ENCODE measurements at regions not wholly inside any gene's neighbourhood (a gene's known extent, or its start where the extent isn't known, plus 50 kb on each side); places are given as distances from the start of the nearest gene placed in this dataset.

DNA sequence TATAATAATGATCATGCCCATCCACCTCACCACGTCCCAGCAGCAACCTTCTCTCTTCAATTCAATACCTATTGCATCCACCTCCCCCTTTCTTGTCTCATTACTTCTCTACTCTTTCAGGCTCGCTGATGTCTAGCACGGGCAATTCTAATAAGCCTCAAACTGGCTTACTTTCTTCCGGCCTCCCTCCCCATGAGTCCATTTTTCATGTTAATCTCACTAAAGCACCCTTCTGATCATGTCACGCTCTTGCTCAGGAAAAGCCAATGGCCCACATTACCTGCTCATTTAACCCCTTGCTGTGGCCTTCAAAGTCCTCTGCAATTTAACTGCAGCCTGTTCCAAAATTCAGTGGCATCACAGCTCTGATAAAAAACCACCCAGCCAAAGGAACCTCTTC lies 105.1 kb downstream of the UTRN start:
- no peaks in the 10 kb centered on the region for H3K9me3 Mint-ChIP-seq (ENCODE audit: low read depth, unreplicated experiment)
- peaks cover 9% of the 10 kb centered on the region for H3K4me1 Mint-ChIP-seq (ENCODE audit: low read depth, unreplicated experiment)
- no TSS peak for BruUV-seq (replicated peaks)
- intact Hi-C loops (cut with micrococcal nuclease; ENCODE audit: unreplicated experiment): no loop called here
- CTCF ChIA-PET: interaction anchor here (0.7 kb wide), 1 partner anchor 8 kb away, joined by 3 read pairs; no protein-coding TSS in a partner anchor
- H3K27me3 Mint-ChIP-seq (ENCODE audit: unreplicated experiment): no peaks in the 10 kb centered on the region
- H3K4me3 Mint-ChIP-seq (ENCODE audit: low read depth, unreplicated experiment): no peak overlapping the region
- no peak for DNase-seq
- H3K36me3 Mint-ChIP-seq (ENCODE audit: insufficient read depth, unreplicated experiment): no peaks in the 10 kb centered on the region
- TF ChIP-seq CTCF (IDR thresholded peaks at IDR 0.05; ENCODE audit: unreplicated experiment): no peak
- H3K27ac Mint-ChIP-seq (ENCODE audit: unreplicated experiment): no peak overlapping the region

- Mint-ChIP-seq H3K36me3 (ENCODE audit: insufficient read depth, unreplicated experiment) (no peaks in the 10 kb centered on the region), H3K4me3 (ENCODE audit: low read depth, unreplicated experiment) (no peak overlapping the region), H3K27ac (ENCODE audit: unreplicated experiment) (no peak overlapping the region), H3K9me3 (ENCODE audit: low read depth, unreplicated experiment) (no peaks in the 10 kb centered on the region), H3K4me1 (ENCODE audit: low read depth, unreplicated experiment) (peaks cover 9% of the 10 kb centered on the region), H3K27me3 (ENCODE audit: unreplicated experiment) (no peaks in the 10 kb centered on the region)
- CTCF ChIA-PET: interaction anchor here (0.7 kb wide), 1 partner anchor 9 kb away, joined by 3 read pairs; no protein-coding TSS in a partner anchor
- intact Hi-C loops (cut with micrococcal nuclease; ENCODE audit: unreplicated experiment): no loop called here
- BruUV-seq (replicated peaks): no TSS peak
- TF ChIP-seq CTCF (IDR thresholded peaks at IDR 0.05; ENCODE audit: unreplicated experiment): no peak
- no peak for DNase-seq
Measured at GRCh38 chr6:144390886-144391285, 105.8 kb downstream of the UTRN start.

GRCh38 chr6:144392536-144392935 lies 107.4 kb downstream of the UTRN start:
- Mint-ChIP-seq H3K27me3 (ENCODE audit: unreplicated experiment) (no peaks in the 10 kb centered on the region), H3K9me3 (ENCODE audit: low read depth, unreplicated experiment) (no peaks in the 10 kb centered on the region), H3K4me3 (ENCODE audit: low read depth, unreplicated experiment) (no peak overlapping the region), H3K36me3 (ENCODE audit: insufficient read depth, unreplicated experiment) (no peaks in the 10 kb centered on the region), H3K4me1 (ENCODE audit: low read depth, unreplicated experiment) (peaks cover 9% of the 10 kb centered on the region), H3K27ac (ENCODE audit: unreplicated experiment) (no peak overlapping the region)
- no peak for DNase-seq
- BruUV-seq (replicated peaks): no TSS peak
- CTCF ChIA-PET: no interaction called here
- intact Hi-C loops (cut with micrococcal nuclease; ENCODE audit: unreplicated experiment): no loop called here
- TF ChIP-seq CTCF (IDR thresholded peaks at IDR 0.05; ENCODE audit: unreplicated experiment): no peak

- H3K4me1 Mint-ChIP-seq (ENCODE audit: low read depth, unreplicated experiment): peaks cover 9% of the 10 kb centered on the region
- no TSS peak for BruUV-seq (replicated peaks)
Measured at GRCh38 chr6:144394210-144394609, 109.1 kb downstream of the UTRN start.

More at GRCh38 chr6:144394210-144394609, 109.1 kb downstream of the UTRN start:
- Mint-ChIP-seq H3K4me3 (ENCODE audit: low read depth, unreplicated experiment) (no peak overlapping the region), H3K27me3 (ENCODE audit: unreplicated experiment) (no peaks in the 10 kb centered on the region), H3K27ac (ENCODE audit: unreplicated experiment) (no peak overlapping the region), H3K9me3 (ENCODE audit: low read depth, unreplicated experiment) (no peaks in the 10 kb centered on the region), H3K36me3 (ENCODE audit: insufficient read depth, unreplicated experiment) (no peaks in the 10 kb centered on the region)
- CTCF ChIA-PET: no interaction called here
- DNase-seq: no peak
- intact Hi-C loops (cut with micrococcal nuclease; ENCODE audit: unreplicated experiment): no loop called here
- no peak for TF ChIP-seq CTCF (IDR thresholded peaks at IDR 0.05; ENCODE audit: unreplicated experiment)
